ENCODE measurements at regions not wholly inside any gene's neighbourhood (a gene's known extent, or its start where the extent isn't known, plus 50 kb on each side); places are given as distances from the start of the nearest gene placed in this dataset.

- H3K9me3 ChIP-seq (ENCODE audit: low read depth, low read length, poor library complexity, severe bottlenecking): peaks cover 28% of the 10 kb centered on the region
Measured at GRCh38 chr4:43337707-43338106, 445.2 kb downstream of the GRXCR1 start.

DNA sequence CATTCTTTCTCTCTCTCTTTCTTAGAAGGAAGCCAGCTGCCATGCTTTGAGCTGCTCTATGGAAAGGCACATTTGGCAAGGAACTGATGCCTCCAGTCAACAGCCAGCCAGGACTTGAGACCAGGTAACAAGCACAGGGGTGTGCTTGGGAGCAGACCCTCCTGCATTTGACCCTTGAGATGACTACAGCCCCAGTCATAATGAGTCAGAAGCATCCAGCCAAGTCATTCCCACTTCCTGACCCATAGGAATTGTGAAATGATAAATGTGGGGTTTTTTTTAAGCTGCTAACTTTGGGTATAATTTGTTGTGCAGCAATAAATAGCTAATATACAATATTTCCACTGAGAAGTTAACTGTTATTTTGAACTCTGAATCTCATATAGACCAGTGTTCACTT, 446.9 kb downstream of the GRXCR1 start:
- Histone ChIP-seq H3K4me3 (ENCODE audit: low read depth, low read length, poor library complexity, severe bottlenecking) (no peak overlapping the region), H3K27ac (ENCODE audit: low read depth, low read length, poor library complexity, severe bottlenecking) (no peak overlapping the region), H3K9me3 (ENCODE audit: low read depth, low read length, poor library complexity, severe bottlenecking) (peaks cover 26% of the 10 kb centered on the region), H3K36me3 (ENCODE audit: insufficient read depth, low read length, poor library complexity, severe bottlenecking) (no peaks in the 10 kb centered on the region), H3K4me1 (ENCODE audit: insufficient read depth, low read length, poor library complexity, severe bottlenecking) (no peaks in the 10 kb centered on the region), H3K27me3 (replicated peaks; ENCODE audit: insufficient read depth, low read depth, low read length, poor library complexity) (no peaks in the 10 kb centered on the region)
- no TSS peak for BruUV-seq (replicated peaks)
- POLR2A ChIA-PET (ENCODE audit: low non-redundant PET): no interaction called here
- CTCF ChIA-PET: no interaction called here
- intact Hi-C loops (cut with micrococcal nuclease; ENCODE audit: unreplicated experiment): no loop called here
- TF ChIP-seq CTCF (conservative IDR thresholded peaks at IDR 0.05; ENCODE audit: low read depth, low read length): no peak
- no peak for TF ChIP-seq EZH2 (IDR thresholded peaks at IDR 0.05; ENCODE audit: borderline replicate concordance, low read depth, low read length, poor library complexity, severe bottlenecking)
- DNase-seq (ENCODE audit: low spot score): no peak

More at GRCh38 chr4:43337707-43338106, 445.2 kb downstream of the GRXCR1 start:
- no peak overlapping the region for H3K4me3 ChIP-seq (ENCODE audit: low read depth, low read length, poor library complexity, severe bottlenecking)
- TF ChIP-seq EZH2 (IDR thresholded peaks at IDR 0.05; ENCODE audit: borderline replicate concordance, low read depth, low read length, poor library complexity, severe bottlenecking): no peak
- TF ChIP-seq CTCF (conservative IDR thresholded peaks at IDR 0.05; ENCODE audit: low read depth, low read length): no peak
- CTCF ChIA-PET: no interaction called here
- H3K27me3 ChIP-seq (replicated peaks; ENCODE audit: insufficient read depth, low read depth, low read length, poor library complexity): no peaks in the 10 kb centered on the region
- intact Hi-C loops (cut with micrococcal nuclease; ENCODE audit: unreplicated experiment): no loop called here
- no peaks in the 10 kb centered on the region for H3K4me1 ChIP-seq (ENCODE audit: insufficient read depth, low read length, poor library complexity, severe bottlenecking)
- no peak for DNase-seq (ENCODE audit: low spot score)
- POLR2A ChIA-PET (ENCODE audit: low non-redundant PET): no interaction called here
- H3K36me3 ChIP-seq (ENCODE audit: insufficient read depth, low read length, poor library complexity, severe bottlenecking): no peaks in the 10 kb centered on the region
- BruUV-seq (replicated peaks): no TSS peak
- no peak overlapping the region for H3K27ac ChIP-seq (ENCODE audit: low read depth, low read length, poor library complexity, severe bottlenecking)

- no peak for DNase-seq (ENCODE audit: low spot score)
- intact Hi-C loops (cut with micrococcal nuclease; ENCODE audit: unreplicated experiment): no loop called here
- POLR2A ChIA-PET (ENCODE audit: low non-redundant PET): no interaction called here
- H3K9me3 ChIP-seq (ENCODE audit: low read depth, low read length, poor library complexity, severe bottlenecking): peaks cover 43% of the 10 kb centered on the region
- H3K27me3 ChIP-seq (replicated peaks; ENCODE audit: insufficient read depth, low read depth, low read length, poor library complexity): no peaks in the 10 kb centered on the region
- H3K4me3 ChIP-seq (ENCODE audit: low read depth, low read length, poor library complexity, severe bottlenecking): no peak overlapping the region
- CTCF ChIA-PET: no interaction called here
- H3K27ac ChIP-seq (ENCODE audit: low read depth, low read length, poor library complexity, severe bottlenecking): no peak overlapping the region
- H3K36me3 ChIP-seq (ENCODE audit: insufficient read depth, low read length, poor library complexity, severe bottlenecking): no peaks in the 10 kb centered on the region
- no peaks in the 10 kb centered on the region for H3K4me1 ChIP-seq (ENCODE audit: insufficient read depth, low read length, poor library complexity, severe bottlenecking)
- BruUV-seq (replicated peaks): no TSS peak
- TF ChIP-seq EZH2 (IDR thresholded peaks at IDR 0.05; ENCODE audit: borderline replicate concordance, low read depth, low read length, poor library complexity, severe bottlenecking): no peak
- no peak for TF ChIP-seq CTCF (conservative IDR thresholded peaks at IDR 0.05; ENCODE audit: low read depth, low read length)
Measured at GRCh38 chr4:43341741-43342140, 449.2 kb downstream of the GRXCR1 start.
